GM18511 (cell line): ENCODE measurements at regions not wholly inside any gene's neighbourhood (a gene's known extent, or its start where the extent isn't known, plus 50 kb on each side); places are given as distances from the start of the nearest gene placed in this dataset.
A peak's percentile ranks its signal among the peaks of the same experiment; 100 is the strongest.

Experiments
- ATAC-seq: cut with Tn5 transposase; IDR thresholded peaks from one replicate; pipeline ENCODE4 v1.9.1; 2021; ENCODE audit warnings: mild to moderate bottlenecking, moderate library complexity; ENCODE audit not compliant: unreplicated experiment

- ATAC-seq, result no peak
Observed at GRCh38 chr3:168205451-168205850, 109.7 kb upstream of the GOLIM4 start.

GRCh38 chr3:168197162-168197561 lies 101.4 kb upstream of the GOLIM4 start:
- no peak for ATAC-seq

DNA sequence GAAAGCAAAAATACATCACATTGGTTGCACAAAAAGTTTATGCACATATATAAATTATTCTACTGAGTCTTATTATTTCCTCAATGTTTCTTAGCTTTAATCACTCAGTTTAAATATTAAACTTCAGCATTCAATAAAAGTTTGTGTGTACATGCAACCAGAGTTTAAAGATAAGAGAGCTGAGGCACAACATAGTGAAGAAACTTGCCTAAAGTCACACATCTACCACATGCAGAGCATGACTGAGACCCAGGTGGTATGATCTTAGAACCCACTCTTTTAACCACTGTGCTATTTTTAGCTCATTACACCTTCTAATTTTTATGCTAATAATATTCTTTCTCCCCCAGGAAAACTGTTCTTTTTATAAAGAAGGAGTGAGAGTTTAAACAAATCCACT lies 96.1 kb upstream of the GOLIM4 start:
- no peak for ATAC-seq

- no peak for ATAC-seq
Observed at GRCh38 chr3:168187233-168187632, 91.5 kb upstream of the GOLIM4 start.

DNA sequence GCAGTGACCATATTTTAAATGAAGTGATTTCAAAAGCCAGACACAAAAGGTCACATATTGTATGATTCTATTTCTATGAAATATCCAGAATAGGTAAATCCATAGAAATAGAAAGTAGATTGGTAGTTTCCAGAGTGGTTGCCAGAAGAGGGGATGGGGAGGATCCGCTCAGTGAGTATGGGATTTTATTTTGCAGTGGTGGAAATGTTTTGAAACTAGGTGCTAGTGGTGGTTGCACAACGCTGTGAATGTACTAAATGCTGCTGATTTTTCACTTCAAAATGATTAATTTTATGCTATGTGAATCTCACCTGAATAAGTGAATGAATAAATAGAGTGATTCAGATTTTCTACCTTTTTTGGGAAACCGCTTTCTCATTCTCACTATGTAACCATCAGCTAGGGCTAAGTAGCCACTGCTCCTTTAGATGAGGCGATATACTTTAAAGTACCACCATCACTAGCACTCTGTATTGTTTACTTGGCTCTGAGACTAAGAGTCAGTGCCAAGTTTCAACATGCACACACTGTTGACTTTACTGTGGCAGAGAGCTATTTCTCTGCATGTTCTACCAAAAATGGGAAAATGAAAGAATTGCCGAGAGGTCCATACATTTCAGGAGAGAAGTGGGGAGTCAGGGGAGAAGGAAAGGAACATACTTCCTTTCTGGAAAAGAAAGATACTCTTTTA lies 90.7 kb upstream of the GOLIM4 start:
- ATAC-seq, result no peak

GRCh38 chr3:168183774-168184173 lies 88.0 kb upstream of the GOLIM4 start:
- ATAC-seq, result no peak

GRCh38 chr3:168168743-168169142 lies 73.0 kb upstream of the GOLIM4 start:
- no peak for ATAC-seq

GRCh38 chr3:168165390-168166269 lies 69.9 kb upstream of the GOLIM4 start:
- ATAC-seq, result peak; percentile 85

- ATAC-seq, result no peak
Observed at GRCh38 chr3:168162172-168162571, 66.4 kb upstream of the GOLIM4 start.

DNA sequence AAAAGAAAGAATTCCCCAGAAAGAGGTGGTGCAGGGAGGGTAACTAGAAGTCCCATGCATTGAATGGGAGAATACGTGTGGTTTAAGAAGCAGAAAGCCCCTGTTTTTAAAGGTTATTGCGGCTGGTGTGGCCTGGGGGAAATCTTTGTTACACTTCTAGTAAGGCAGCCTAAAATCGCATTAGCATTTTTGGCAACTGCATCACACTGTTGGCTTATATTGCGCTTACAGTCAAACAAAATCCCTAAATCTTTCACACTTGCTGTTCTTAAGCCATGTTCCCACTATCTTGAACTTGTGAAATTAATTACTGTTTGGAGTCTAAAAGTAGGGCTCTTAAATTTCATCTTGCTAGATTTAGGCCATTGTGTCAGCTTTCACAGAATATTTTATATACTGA lies 66.0 kb upstream of the GOLIM4 start:
- no peak for ATAC-seq

GRCh38 chr3:168157903-168158302 lies 62.2 kb upstream of the GOLIM4 start:
- ATAC-seq, result no peak

DNA sequence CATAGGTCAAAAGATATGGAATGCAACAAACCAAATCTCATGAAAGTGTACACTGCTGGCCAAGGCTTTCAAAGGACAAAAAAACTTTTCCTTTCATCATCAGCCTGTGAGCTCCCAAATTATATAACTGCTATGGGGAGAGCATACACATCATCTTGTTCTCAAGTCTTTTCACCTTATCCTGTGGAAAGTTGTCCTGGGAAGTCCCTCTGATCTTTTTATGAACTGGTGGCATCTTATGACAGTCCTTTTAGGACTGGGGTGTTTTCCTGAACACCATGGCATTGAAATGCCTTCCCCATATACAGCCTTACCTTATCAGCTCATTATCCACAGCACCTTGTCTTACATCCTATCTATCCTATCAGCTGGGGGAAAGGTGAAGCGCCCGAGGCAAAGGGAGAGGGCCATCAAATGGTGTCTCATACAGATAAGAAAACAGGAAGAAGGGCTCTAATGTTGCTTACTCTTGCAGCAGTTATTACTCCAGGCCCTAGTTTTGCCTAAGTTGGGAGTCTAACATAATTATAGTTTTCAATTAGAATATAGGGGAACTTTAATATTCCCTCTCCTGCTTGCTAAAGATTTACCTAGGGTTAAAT lies 61.5 kb upstream of the GOLIM4 start:
- no peak for ATAC-seq

GRCh38 chr3:168156479-168156878 lies 60.8 kb upstream of the GOLIM4 start:
- ATAC-seq, result no peak

GRCh38 chr3:168155303-168155702 lies 59.6 kb upstream of the GOLIM4 start:
- no peak for ATAC-seq

DNA sequence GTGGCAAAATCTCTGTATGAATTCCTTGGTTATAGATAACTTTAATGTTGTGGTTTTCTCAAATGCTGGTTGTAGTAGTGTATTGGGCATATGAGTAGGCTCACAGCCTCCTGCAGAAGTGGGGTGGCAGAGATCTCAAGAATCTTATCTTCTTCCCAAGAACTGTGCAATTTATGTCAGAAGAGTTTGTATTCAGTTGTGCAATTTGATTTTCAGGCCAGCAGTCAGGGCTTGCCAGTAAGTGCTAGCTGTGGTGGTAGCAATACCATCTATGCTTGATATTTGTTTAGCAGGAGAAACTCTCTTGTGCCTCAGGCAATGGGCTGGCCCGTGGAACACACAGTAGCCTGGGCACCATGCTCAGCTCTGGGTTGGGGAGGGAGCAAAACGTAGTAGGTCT lies 58.4 kb upstream of the GOLIM4 start:
- no peak for ATAC-seq

GRCh38 chr3:168152149-168152548 lies 56.4 kb upstream of the GOLIM4 start:
- ATAC-seq, result no peak
